Prostate gland (tissue), 2 donors: ENCODE measurements at regions not wholly inside any gene's neighbourhood (a gene's known extent, or its start where the extent isn't known, plus 50 kb on each side); places are given as distances from the start of the nearest gene placed in this dataset.

ENCODE experiments used
- DNase-seq: peaks from one replicate; pipeline ENCODE4 v3.0.0-alpha.2; 2019; ENCODE audit warnings: low spot score
- H3K27ac ChIP-seq, 2 donors: fragments of 200-600 bp; sonication (generic); 2 replicates each; pipeline ENCODE4 v1.5.1; 2017 to 2019
- H3K27me3 ChIP-seq: fragments of 200-600 bp; sonication (generic); replicated peaks from 2 replicates; pipeline ENCODE4 v1.5.1; 2019; ENCODE audit not compliant: insufficient read depth
- H3K36me3 ChIP-seq, 2 donors: fragments of 200-600 bp; sonication (generic); 1 replicate in 1 of 2; 2 replicates in 1 of 2; pipeline versions ENCODE4 v1.5.1 to v1.8.1; 2017 to 2019
- H3K4me1 ChIP-seq: fragments of 200-600 bp; sonication (generic); replicated peaks from 2 replicates; pipeline ENCODE4 v1.5.1; 2019
- H3K4me3 ChIP-seq, 2 donors: fragments of 200-600 bp; sonication (generic); 2 replicates each; pipeline ENCODE4 v1.5.1; 2017 to 2019
- H3K9me3 ChIP-seq: fragments of 200-600 bp; sonication (generic); 2 replicates; pipeline ENCODE4 v1.5.1; 2017
- CTCF ChIP-seq, 4 experiments: fragments of 200-600 bp in 2 of 4; fragments of 450-650 bp in 2 of 4; sonication (generic) in 2 of 4; IDR thresholded peaks; 1 replicate in 3 of 4; 2 replicates in 1 of 4; pipeline ENCODE4 v1.5.1; 2016 to 2019; ENCODE audit warnings: antibody characterized with exemption in 4 of 4, mild to moderate bottlenecking in 2 of 4, moderate library complexity in 2 of 4
- POLR2A ChIP-seq: fragments of 450-650 bp; IDR thresholded peaks from one replicate; pipeline ENCODE4 v1.6.1; 2016; ENCODE audit warnings: antibody characterized with exemption, mild to moderate bottlenecking
- POLR2AphosphoS5 ChIP-seq: sonication (generic); formaldehyde crosslinking; IDR thresholded peaks from one replicate; pipeline ENCODE4 v1.6.1; 2017; ENCODE audit warnings: antibody characterized with exemption
- WGBS: methylation state at CpG from one replicate; pipeline ENCODE4 v1.1.5; 2018; 5-methylcytosine and 5-hydroxymethylcytosine counted together
- intact Hi-C: fragments of 100-400 bp; cut with DNase I; formaldehyde crosslinking; loops from one replicate; pipeline ENCODE4 v1.14.2; 2022

GRCh38 chr13:84686973-84687372, 804.7 kb upstream of the SLITRK1 start:
- no peaks in the 10 kb centered on the region for H3K4me1 ChIP-seq
- no peak overlapping the region for H3K27ac ChIP-seq
- no peak overlapping the region for H3K4me3 ChIP-seq
- intact Hi-C loops, result no loop called here
- no peak for TF ChIP-seq CTCF (IDR thresholded peaks at IDR 0.05)
- no peak for TF ChIP-seq POLR2AphosphoS5
- TF ChIP-seq POLR2A, result no peak
- no peaks in the 10 kb centered on the region for H3K36me3 ChIP-seq
- no peaks in the 10 kb centered on the region for H3K27me3 ChIP-seq
- H3K9me3 ChIP-seq, result no peaks in the 10 kb centered on the region
- WGBS, result 70% methylated on average over 5 of the region's 5 CpGs
- DNase-seq, result no peak

GRCh38 chr13:84686458-84686857, 804.2 kb upstream of the SLITRK1 start:
- no peak overlapping the region for H3K4me3 ChIP-seq
- no peaks in the 10 kb centered on the region for H3K36me3 ChIP-seq
- no peaks in the 10 kb centered on the region for H3K4me1 ChIP-seq
- intact Hi-C loops, result no loop called here
- no peaks in the 10 kb centered on the region for H3K9me3 ChIP-seq
- no peaks in the 10 kb centered on the region for H3K27me3 ChIP-seq
- H3K27ac ChIP-seq, result no peak overlapping the region
- 95% methylated on average over 1 of the region's 1 CpG for WGBS
- TF ChIP-seq CTCF (IDR thresholded peaks at IDR 0.05) (no peak), POLR2AphosphoS5 (no peak), POLR2A (no peak)
- DNase-seq, result no peak

GRCh38 chr13:84684804-84685203, 802.5 kb upstream of the SLITRK1 start:
- no peak overlapping the region for H3K27ac ChIP-seq
- H3K9me3 ChIP-seq, result no peaks in the 10 kb centered on the region
- H3K4me3 ChIP-seq, result no peak overlapping the region
- H3K4me1 ChIP-seq, result no peaks in the 10 kb centered on the region
- intact Hi-C loops, result no loop called here
- 77% methylated on average over 6 of the region's 6 CpGs for WGBS
- no peaks in the 10 kb centered on the region for H3K36me3 ChIP-seq
- TF ChIP-seq CTCF (IDR thresholded peaks at IDR 0.05) (no peak), POLR2AphosphoS5 (no peak), POLR2A (no peak)
- no peaks in the 10 kb centered on the region for H3K27me3 ChIP-seq
- DNase-seq, result no peak

DNA sequence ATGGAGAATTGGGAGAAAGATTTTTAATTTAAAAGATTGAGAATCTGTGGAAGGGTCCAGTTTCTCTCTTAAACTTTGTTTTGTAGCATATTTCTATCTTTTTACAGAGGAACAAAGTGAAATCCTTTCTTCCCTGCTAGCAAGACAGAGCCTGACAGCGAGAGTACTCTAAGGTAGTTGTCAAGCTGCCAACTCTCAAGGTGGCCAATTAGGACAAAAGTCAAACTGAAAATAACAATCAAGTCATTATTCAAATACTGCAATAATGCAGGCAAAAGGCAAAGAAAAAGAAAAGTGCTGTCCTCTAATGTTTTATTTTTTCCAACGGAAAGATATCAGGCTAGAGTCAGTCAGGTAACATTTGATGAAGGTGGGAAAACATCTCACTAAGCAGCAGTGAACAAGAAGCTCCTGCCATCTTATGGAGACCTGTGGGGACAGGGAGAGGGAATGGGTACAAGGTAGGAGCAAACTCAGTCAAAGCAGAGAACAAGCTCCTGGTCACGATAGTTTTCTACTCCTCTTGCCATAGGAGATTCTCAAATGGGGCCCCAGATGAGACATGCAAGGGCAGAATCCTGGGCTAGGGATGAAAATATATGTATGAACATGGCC, 801.9 kb upstream of the SLITRK1 start:
- no peak for DNase-seq
- Histone ChIP-seq H3K36me3 (no peaks in the 10 kb centered on the region), H3K27me3 (no peaks in the 10 kb centered on the region), H3K4me3 (no peak overlapping the region), H3K27ac (no peak overlapping the region), H3K4me1 (no peaks in the 10 kb centered on the region), H3K9me3 (no peaks in the 10 kb centered on the region)
- intact Hi-C loops, result no loop called here
- TF ChIP-seq POLR2A, result no peak
- TF ChIP-seq POLR2AphosphoS5, result no peak
- TF ChIP-seq CTCF (IDR thresholded peaks at IDR 0.05), result no peak
- 37% methylated on average over 3 of the region's 3 CpGs for WGBS

DNA sequence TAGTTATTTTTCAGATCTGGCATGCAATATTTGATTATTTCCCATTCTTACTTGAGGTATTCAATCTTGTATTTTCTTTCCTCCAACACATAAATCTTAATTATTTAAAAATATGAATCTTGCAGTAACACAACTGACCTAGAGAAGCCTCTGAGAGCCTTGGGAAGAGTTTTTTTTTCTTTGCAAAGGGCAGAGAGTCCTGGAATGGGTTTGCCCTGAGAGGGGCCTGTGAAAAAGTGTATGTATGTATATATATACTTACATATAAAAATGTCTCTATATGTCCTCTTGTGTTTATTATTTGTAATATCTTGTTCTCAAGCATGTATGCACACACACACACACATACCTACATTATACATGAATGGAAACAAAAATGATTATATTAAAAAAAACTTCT, 801.2 kb upstream of the SLITRK1 start:
- Histone ChIP-seq H3K36me3 (no peaks in the 10 kb centered on the region), H3K4me3 (no peak overlapping the region), H3K9me3 (no peaks in the 10 kb centered on the region), H3K27ac (no peak overlapping the region), H3K27me3 (no peaks in the 10 kb centered on the region), H3K4me1 (no peaks in the 10 kb centered on the region)
- TF ChIP-seq POLR2AphosphoS5 (no peak), CTCF (IDR thresholded peaks at IDR 0.05) (no peak), POLR2A (no peak)
- intact Hi-C loops, result no loop called here
- DNase-seq, result no peak
